M059J (cell line): ENCODE measurements at regions not wholly inside any gene's neighbourhood (a gene's known extent, or its start where the extent isn't known, plus 50 kb on each side); places are given as distances from the start of the nearest gene placed in this dataset.

Experiments used
- DNase-seq: peaks from one replicate; pipeline ENCODE4 v3.0.0-alpha.2; 2012; ENCODE audit warnings: low read depth

- DNase-seq = peak; percentile 2
Measured at GRCh38 chr12:48286665-48287064, 64.1 kb downstream of the ZNF641 start.

- DNase-seq = no peak
Measured at GRCh38 chr12:48285751-48286650, 64.7 kb downstream of the ZNF641 start.

GRCh38 chr12:48281811-48282210 is 68.9 kb downstream of the ZNF641 start:
- DNase-seq = no peak

GRCh38 chr12:48280572-48280971 is 70.1 kb downstream of the ZNF641 start:
- DNase-seq = no peak

- DNase-seq = no peak
Measured at GRCh38 chr12:48279601-48280000, 71.1 kb downstream of the ZNF641 start.

- no peak for DNase-seq
Measured at GRCh38 chr12:48279101-48279500, 71.6 kb downstream of the ZNF641 start.

- no peak for DNase-seq
Measured at GRCh38 chr12:48276621-48277020, 73.5 kb upstream of the OR10AD1 start.

- no peak for DNase-seq
Measured at GRCh38 chr12:48266826-48267225, 63.7 kb upstream of the OR10AD1 start.

- no peak for DNase-seq
Measured at GRCh38 chr12:48265777-48266176, 62.7 kb upstream of the OR10AD1 start.

GRCh38 chr12:48263617-48264016 is 60.5 kb upstream of the OR10AD1 start:
- no peak for DNase-seq

- no peak for DNase-seq
Measured at GRCh38 chr12:48261773-48262172, 58.7 kb upstream of the OR10AD1 start.
